Kidney epithelial cell (primary cell): ENCODE measurements at regions not wholly inside any gene's neighbourhood (a gene's known extent, or its start where the extent isn't known, plus 50 kb on each side); places are given as distances from the start of the nearest gene placed in this dataset.

Source experiments
- DNase-seq: peaks from one replicate; pipeline ENCODE4 v3.0.0-alpha.2; 2010; ENCODE audit warnings: low read depth
- H3K27me3 ChIP-seq: 2 replicates; pipeline ENCODE4 v1.6.0; 2011; ENCODE audit warnings: low read length; ENCODE audit not compliant: control insufficient read depth, insufficient read depth
- H3K36me3 ChIP-seq: 2 replicates; pipeline ENCODE4 v1.5.1; 2011; ENCODE audit warnings: low read length; ENCODE audit not compliant: control insufficient read depth, insufficient read depth
- H3K4me3 ChIP-seq: 2 replicates; pipeline ENCODE4 v1.5.1; 2011; ENCODE audit warnings: low read depth, mild to moderate bottlenecking, control low read depth, low read length
- TF ChIP-seq, protein P1 (sequence below): IDR thresholded peaks from 2 replicates; pipeline ENCODE4 v1.5.1; 2011; ENCODE audit warnings: mild to moderate bottlenecking, moderate library complexity, low read length, control low read depth, inconsistent platforms; ENCODE audit not compliant: insufficient read depth, poor library complexity, severe bottlenecking

DNA sequence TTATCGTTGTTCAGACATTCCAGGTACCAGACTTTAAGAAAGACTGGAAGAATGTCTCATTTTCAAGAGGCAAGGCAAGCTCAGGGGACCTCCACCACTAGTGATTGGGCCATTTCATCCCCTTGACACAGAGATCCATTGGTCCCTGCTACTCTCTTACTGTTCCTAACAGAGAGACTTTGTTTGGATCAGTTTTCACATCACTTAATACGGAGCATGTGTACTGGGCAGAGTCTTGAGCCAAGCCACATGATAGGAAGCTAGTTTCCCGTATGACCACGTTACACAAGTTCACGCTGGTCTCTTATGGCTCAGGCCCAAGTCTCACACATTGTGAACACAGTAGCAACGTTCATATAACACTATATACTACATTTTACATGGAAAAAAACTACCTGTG lies 269.9 kb downstream of the BAMBI start:
- no peak overlapping the region for H3K4me3 ChIP-seq
- TF ChIP-seq, protein P1, sequence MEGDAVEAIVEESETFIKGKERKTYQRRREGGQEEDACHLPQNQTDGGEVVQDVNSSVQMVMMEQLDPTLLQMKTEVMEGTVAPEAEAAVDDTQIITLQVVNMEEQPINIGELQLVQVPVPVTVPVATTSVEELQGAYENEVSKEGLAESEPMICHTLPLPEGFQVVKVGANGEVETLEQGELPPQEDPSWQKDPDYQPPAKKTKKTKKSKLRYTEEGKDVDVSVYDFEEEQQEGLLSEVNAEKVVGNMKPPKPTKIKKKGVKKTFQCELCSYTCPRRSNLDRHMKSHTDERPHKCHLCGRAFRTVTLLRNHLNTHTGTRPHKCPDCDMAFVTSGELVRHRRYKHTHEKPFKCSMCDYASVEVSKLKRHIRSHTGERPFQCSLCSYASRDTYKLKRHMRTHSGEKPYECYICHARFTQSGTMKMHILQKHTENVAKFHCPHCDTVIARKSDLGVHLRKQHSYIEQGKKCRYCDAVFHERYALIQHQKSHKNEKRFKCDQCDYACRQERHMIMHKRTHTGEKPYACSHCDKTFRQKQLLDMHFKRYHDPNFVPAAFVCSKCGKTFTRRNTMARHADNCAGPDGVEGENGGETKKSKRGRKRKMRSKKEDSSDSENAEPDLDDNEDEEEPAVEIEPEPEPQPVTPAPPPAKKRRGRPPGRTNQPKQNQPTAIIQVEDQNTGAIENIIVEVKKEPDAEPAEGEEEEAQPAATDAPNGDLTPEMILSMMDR = no peak
- H3K27me3 ChIP-seq = no peaks in the 10 kb centered on the region
- DNase-seq = no peak
- H3K36me3 ChIP-seq = no peaks in the 10 kb centered on the region

DNA sequence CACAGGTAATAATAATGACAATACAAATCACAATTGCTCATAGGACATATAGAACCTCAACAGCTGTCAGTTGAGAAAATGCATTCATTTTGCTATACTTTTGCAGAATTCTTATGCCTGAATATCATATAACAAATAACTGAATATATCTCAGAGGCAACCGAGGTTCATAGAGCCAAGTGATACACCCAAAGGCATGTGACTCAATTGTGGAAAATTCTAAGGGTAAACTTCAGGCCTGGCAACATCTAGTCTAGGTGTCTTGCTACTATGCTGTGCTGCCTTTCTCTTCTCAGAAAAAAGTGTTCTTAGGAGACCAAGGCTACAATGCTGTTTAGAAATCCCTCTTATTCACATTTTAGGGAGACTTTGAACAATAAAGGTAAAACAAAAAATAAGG lies 270.7 kb downstream of the BAMBI start:
- DNase-seq = no peak
- H3K4me3 ChIP-seq = no peak overlapping the region
- no peaks in the 10 kb centered on the region for H3K27me3 ChIP-seq
- no peaks in the 10 kb centered on the region for H3K36me3 ChIP-seq
- TF ChIP-seq, protein P1 = no peak

DNA sequence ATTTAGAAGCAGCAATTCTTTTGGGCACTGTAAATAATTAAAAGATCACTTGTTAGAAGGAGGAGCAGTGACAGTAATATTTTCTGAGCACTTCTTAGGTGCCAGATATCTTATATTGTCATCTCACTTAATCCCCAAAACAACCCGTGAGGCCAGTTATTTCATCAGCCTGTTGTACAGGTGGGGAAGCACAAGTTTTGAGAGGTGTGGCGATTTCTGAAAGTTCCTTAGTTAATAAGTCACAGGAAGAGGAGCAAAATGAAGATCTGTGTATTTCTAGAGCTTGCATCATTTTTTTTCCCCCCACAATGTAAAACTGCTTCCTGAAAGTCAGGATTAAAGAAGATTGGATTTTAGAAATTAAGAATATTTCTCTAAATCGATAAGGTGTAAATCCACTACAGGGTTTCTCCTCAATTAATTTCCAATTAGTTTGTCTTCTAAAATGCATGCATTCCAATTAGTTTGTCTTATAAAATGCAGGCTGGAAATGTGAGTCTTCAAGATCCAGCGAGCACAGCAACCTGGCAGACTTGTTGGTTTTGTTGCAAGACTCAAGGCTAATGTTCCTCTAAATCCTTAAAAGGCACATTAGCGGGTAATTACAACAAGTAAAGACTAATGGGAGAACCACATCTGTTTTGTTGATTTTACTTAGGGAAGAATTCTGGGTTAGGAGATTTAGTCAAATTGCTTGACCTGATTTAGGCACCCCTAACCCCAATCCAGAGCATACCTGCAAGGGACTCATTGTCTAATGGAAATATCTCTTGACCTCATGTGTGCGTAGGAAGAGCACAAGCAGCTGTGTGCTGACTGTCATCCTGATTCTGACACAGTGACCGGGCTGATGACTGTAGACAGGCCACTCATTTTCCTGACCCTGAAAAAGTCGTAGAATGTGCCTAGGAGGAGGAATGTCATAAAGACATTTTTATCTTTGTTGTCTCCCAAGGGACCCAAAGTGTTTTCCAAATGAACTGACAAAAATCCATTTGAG lies 272.0 kb downstream of the BAMBI start:
- H3K27me3 ChIP-seq = no peaks in the 10 kb centered on the region
- no peak overlapping the region for H3K4me3 ChIP-seq
- TF ChIP-seq, protein P1 = no peak
- DNase-seq = no peak
- H3K36me3 ChIP-seq = no peaks in the 10 kb centered on the region

DNA sequence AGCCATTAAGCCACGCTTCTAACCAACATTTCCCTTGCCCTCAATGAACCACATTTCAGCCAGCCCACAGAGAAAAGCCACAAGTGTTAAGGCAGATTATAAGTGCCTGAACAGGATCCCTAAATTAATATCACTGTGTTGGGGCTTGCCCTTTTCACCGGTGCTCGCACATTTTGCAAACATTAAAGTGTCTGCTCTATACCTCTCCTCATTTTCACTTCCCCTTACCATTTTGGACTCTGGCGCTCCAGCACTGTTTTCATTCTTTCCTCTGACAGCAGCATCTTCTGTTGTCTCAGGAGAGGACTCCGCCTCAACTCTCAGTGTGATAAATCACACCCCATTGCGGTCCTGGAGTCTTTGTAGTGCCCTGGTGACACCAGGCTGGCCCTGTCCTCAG lies 274.2 kb downstream of the BAMBI start:
- no peaks in the 10 kb centered on the region for H3K27me3 ChIP-seq
- no peak for DNase-seq
- no peaks in the 10 kb centered on the region for H3K36me3 ChIP-seq
- TF ChIP-seq, protein P1 = no peak
- no peak overlapping the region for H3K4me3 ChIP-seq

DNA sequence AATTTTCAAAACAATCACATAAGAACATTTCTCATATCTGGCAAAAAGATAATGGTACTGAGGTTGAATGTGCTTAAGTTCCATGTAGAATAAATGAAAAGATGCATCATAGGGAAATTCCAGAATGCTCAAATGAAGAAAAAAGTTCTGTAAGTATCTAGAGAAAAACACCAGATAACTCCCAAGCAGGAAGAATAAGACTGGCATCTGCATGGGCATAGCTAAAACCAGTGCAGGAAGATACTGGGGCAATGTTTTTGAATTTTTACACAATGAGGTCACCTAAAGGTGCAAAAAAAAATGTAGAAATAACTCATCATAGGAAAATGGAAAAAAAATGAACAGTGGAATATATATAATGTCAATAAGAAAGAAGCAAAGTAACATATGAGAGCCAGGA lies 275.2 kb downstream of the BAMBI start:
- TF ChIP-seq, protein P1 = no peak
- Histone ChIP-seq H3K36me3 (no peaks in the 10 kb centered on the region), H3K27me3 (no peaks in the 10 kb centered on the region), H3K4me3 (no peak overlapping the region)
- no peak for DNase-seq

DNA sequence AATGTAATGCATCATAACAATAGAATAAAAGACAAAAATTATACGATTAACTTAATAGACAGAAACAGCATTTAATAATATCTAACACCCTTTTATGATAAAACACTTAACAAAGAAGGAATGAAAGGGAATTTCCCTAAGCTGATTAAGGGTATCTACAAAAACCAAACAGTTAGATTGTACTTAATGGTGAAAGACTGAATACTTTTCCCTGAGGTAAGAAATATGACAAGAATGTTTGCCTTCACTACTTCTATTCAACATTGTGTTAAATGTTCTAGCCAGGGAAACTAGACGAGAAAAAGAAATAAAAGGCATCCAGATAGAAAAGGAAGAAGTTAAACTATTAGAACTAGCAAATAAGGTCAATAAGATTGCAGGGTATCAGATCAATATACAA lies 276.9 kb downstream of the BAMBI start:
- Histone ChIP-seq H3K27me3 (no peaks in the 10 kb centered on the region), H3K36me3 (no peaks in the 10 kb centered on the region), H3K4me3 (no peak overlapping the region)
- DNase-seq = no peak
- TF ChIP-seq, protein P1 = no peak
